Aorta (tissue), 5 donors: ENCODE measurements at regions not wholly inside any gene's neighbourhood (a gene's known extent, or its start where the extent isn't known, plus 50 kb on each side); places are given as distances from the start of the nearest gene placed in this dataset.

ENCODE experiments used
- ATAC-seq: fragments of 200-7000 bp; cut with Tn5 transposase; one replicate; pipeline ENCODE4 v1.9.1; 2022; ENCODE audit warnings: moderate library complexity; ENCODE audit not compliant: low FRiP score
- DNase-seq, 2 donors: peaks; one replicate each; pipeline ENCODE4 v3.0.0-alpha.2; 2020
- H3K27ac ChIP-seq, 2 donors: one replicate each; pipeline ENCODE4 v1.5.1; 2013; ENCODE audit warnings: low read length in 2 of 2, mild to moderate bottlenecking in 2 of 2, moderate library complexity in 2 of 2, control low read depth in 1 of 2, inconsistent platforms in 1 of 2, low read depth in 1 of 2
- H3K27me3 ChIP-seq, 2 donors: one replicate each; pipeline ENCODE4 v1.6.1; 2013; ENCODE audit warnings: control low read depth in 1 of 2, low read length in 1 of 2, mild to moderate bottlenecking in 1 of 2, moderate library complexity in 1 of 2; ENCODE audit not compliant: insufficient read depth in 2 of 2, control insufficient read depth in 1 of 2
- H3K36me3 ChIP-seq, 2 donors: one replicate each; pipeline ENCODE4 v1.6.1; 2013; ENCODE audit warnings: control low read depth in 1 of 2, low read length in 1 of 2, mild to moderate bottlenecking in 1 of 2; ENCODE audit not compliant: insufficient read depth in 2 of 2, control insufficient read depth in 1 of 2
- H3K4me1 ChIP-seq, 2 donors: one replicate each; pipeline ENCODE4 v1.6.1; 2013; ENCODE audit warnings: low read length in 2 of 2, control low read depth in 1 of 2, mild to moderate bottlenecking in 1 of 2, moderate library complexity in 1 of 2; ENCODE audit not compliant: insufficient read depth in 2 of 2, control insufficient read depth in 1 of 2
- H3K4me3 ChIP-seq, 2 donors: one replicate each; pipeline ENCODE4 v1.5.1; 2013; ENCODE audit warnings: low read length in 2 of 2, control low read depth in 1 of 2, mild to moderate bottlenecking in 1 of 2
- H3K9me3 ChIP-seq: one replicate; pipeline ENCODE4 v1.6.1; 2013; ENCODE audit warnings: mild to moderate bottlenecking, low read length; ENCODE audit not compliant: control insufficient read depth
- WGBS, 2 donors: extraction: QIAGEN DNeasy Blood & Tissue Kit; methylation state at CpG; one replicate each; pipeline ENCODE4 v1.1.7; 2013; 5-methylcytosine and 5-hydroxymethylcytosine counted together
- intact Hi-C, 2 donors: fragments of 100-400 bp; cut with DNase I; formaldehyde crosslinking; loops; one replicate each; pipeline versions ENCODE4 v1.14.2 to v1.15.0; 2022
- donor health status: healthy with polysubstance abuse.
- donor health status: Bipolar disorder and iron deficiency.
- donor health status: DM: no; HTN: no; CAD: no.
- donor health status: DM: no; HTN: no; CAD: no.
- donor health status: DM: yes; HTN: yes; CAD: no.

GRCh38 chr22:27413702-27414101 is 387.9 kb downstream of the MN1 start:
- Histone ChIP-seq H3K27me3 (no peaks in the 10 kb centered on the region), H3K4me1 (no peaks in the 10 kb centered on the region), H3K9me3 (no peaks in the 10 kb centered on the region), H3K36me3 (no peaks in the 10 kb centered on the region), H3K4me3 (no peak overlapping the region), H3K27ac (no peak overlapping the region)
- ATAC-seq (no peak), DNase-seq (no peak)
- WGBS, 2 donors: 89 to 90% methylated on average over 3 of the region's 3 CpGs
- intact Hi-C loops: no loop called here

DNA sequence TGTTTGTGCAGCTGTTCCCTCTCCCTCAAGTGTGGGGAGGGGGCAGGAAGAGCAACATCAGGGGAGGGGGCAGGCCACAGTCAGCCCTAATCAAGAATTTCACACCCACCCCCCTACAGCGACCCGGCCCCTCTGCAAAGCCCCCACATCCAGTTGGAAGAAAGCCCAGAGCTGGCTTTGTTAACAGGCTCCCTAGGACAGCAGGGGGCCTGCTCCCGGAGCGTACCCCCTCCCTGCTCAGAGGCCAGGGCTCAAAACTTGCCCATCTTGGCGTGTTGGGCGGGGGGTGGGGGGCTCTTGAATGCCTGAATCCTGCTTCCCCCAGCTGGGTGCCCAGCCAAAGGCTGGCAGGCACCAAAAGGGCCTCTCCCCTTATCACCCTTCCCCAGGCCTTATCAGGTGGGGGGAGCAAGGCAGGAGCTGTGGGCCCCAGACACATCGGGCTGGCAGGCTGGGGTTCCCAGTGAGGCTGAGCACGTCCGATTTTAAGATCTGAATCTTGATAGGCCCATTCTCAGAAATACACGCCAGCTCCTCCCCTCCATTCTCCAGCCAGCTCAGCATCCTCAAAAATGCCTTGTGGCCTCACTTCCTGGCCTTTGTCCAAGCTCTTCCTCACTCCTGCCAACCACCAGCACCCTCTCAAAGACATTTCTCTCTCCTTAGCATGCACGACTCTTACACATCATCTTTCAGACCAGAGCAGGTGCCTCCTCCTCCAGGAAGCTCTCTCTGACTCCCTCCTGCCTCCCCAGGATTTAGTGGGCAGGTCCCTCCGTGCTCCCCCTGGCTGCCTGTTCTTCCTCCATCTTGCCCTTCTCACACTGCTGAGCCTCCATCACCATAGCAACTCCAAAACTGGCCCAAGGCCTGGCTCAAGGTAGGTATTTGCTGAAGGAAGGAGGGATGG is 384.8 kb downstream of the MN1 start:
- Histone ChIP-seq H3K27me3 (no peaks in the 10 kb centered on the region), H3K36me3 (no peaks in the 10 kb centered on the region), H3K4me1 (peaks cover 0 to 5% of the 10 kb centered on the region in 2 donors), H3K27ac (no peak overlapping the region), H3K9me3 (no peaks in the 10 kb centered on the region), H3K4me3 (no peak overlapping the region)
- ATAC-seq (no peak), DNase-seq (peak; percentile 74 to 76)
- intact Hi-C loops: loop anchor here in 1 of 2 donors (5.0 kb wide), 1 partner anchor 659 kb away; no protein-coding TSS in a partner anchor
- 7 to 11% methylated on average over 11 to 12 of the region's 12 CpGs for WGBS, 2 donors

GRCh38 chr22:27417421-27417814 is 384.1 kb downstream of the MN1 start:
- H3K4me1 ChIP-seq: peaks cover 0 to 5% of the 10 kb centered on the region in 2 donors
- H3K27ac ChIP-seq: no peak overlapping the region
- no peak for DNase-seq
- no peak for ATAC-seq
- H3K4me3 ChIP-seq: no peak overlapping the region
- 66 to 75% methylated on average over 5 of the region's 5 CpGs for WGBS, 2 donors
- no peaks in the 10 kb centered on the region for H3K9me3 ChIP-seq
- H3K27me3 ChIP-seq: no peaks in the 10 kb centered on the region
- intact Hi-C loops: loop anchor here in 1 of 2 donors (5.0 kb wide), 1 partner anchor 660 kb away; no protein-coding TSS in a partner anchor
- no peaks in the 10 kb centered on the region for H3K36me3 ChIP-seq

DNA sequence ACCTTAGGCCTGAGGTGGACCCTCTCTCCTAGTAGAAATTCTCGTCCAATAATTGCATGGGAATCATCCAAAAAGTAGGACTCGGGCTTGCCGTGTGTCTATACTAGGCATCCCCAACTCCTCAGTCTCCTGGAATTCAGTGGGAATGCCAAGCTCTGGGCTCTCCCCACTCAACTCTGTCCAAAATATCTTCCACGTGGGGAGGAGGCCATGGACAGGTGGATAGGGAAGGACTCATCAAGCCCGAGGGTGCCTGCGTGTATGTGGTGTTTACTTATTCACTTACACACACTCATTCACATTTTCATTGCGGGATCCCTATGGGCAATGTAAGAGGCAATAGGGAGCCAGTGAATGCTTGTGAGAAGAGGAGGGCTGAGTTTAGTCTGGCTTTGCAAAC is 383.3 kb downstream of the MN1 start:
- peaks cover 0 to 5% of the 10 kb centered on the region in 2 donors for H3K4me1 ChIP-seq
- no peak overlapping the region for H3K4me3 ChIP-seq
- 31 to 46% methylated on average over 7 of the region's 7 CpGs for WGBS, 2 donors
- intact Hi-C loops: loop anchor here in 1 of 2 donors (5.0 kb wide), 1 partner anchor 661 kb away; no protein-coding TSS in a partner anchor
- no peaks in the 10 kb centered on the region for H3K36me3 ChIP-seq
- H3K27ac ChIP-seq: no peak overlapping the region
- ATAC-seq (no peak), DNase-seq (no peak)
- no peaks in the 10 kb centered on the region for H3K9me3 ChIP-seq
- no peaks in the 10 kb centered on the region for H3K27me3 ChIP-seq

DNA sequence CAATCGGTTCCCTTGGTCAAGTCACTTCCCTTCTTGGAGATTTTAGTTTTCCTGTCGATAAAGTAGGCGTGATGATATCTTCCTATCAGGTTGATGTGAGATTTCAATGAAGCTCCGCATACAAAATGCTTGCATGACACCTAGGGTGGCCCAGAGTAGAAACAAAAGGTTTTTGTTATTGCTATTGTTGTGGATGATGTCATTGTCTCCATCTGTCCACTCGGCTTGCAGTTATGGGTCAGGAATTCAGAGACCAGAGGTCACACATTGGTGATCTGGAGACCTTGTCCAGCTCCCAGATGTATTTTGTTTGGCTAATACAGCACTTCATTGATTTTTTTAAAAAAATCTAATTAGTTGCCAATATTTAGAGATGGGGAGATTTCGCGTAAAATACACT is 382.1 kb downstream of the MN1 start:
- H3K4me3 ChIP-seq: no peak overlapping the region
- no peaks in the 10 kb centered on the region for H3K36me3 ChIP-seq
- 75 to 80% methylated on average over 7 of the region's 7 CpGs for WGBS, 2 donors
- intact Hi-C loops: loop anchor here in 1 of 2 donors (5.0 kb wide), 1 partner anchor 662 kb away; no protein-coding TSS in a partner anchor
- H3K4me1 ChIP-seq: peaks cover 0 to 5% of the 10 kb centered on the region in 2 donors
- no peak for ATAC-seq
- no peak overlapping the region for H3K27ac ChIP-seq
- DNase-seq: no peak
- no peaks in the 10 kb centered on the region for H3K27me3 ChIP-seq
- no peaks in the 10 kb centered on the region for H3K9me3 ChIP-seq

DNA sequence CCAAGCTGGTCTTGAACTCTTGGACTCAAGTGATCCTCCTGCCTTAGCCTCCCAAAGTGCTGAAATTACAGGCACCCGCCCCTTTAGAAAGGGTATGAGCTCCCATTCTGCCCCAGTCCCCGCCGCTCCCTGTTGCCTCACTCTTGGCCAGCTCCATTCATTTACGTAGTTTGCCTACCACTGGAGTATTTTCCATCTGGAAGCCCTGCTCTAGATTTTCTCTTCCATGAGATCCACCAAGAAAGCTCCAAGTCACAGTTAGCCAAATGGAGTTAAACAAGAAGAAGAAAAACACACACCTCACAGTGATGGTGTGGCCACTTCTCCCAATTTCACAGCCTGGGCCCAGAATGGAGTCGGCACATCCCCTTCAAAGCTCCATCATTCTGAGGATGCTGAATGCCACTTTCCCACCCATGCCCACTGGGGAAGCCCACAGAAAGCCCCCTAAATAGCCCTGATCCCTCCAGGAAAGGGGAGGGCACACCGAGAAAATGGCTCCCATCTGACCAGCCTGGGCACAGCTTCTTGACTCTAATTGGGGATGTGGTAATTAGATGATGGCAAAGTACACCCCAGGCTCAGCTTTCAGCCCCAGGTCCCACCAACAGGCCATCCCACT is 381.2 kb downstream of the MN1 start:
- no peaks in the 10 kb centered on the region for H3K27me3 ChIP-seq
- ATAC-seq: peak; percentile 39
- intact Hi-C loops: loop anchor here in 1 of 2 donors (2.0 to 5.0 kb wide), 2 partner anchors 42 to 92 kb away; no protein-coding TSS in a partner anchor
- H3K36me3 ChIP-seq: no peaks in the 10 kb centered on the region
- H3K4me3 ChIP-seq: no peak overlapping the region
- no peaks in the 10 kb centered on the region for H3K9me3 ChIP-seq
- peaks cover 0 to 5% of the 10 kb centered on the region in 2 donors for H3K4me1 ChIP-seq
- WGBS, 2 donors: 15 to 22% methylated on average over 6 of the region's 6 CpGs
- DNase-seq: no peak
- peak overlapping the region in 1 of 2 donors; percentile 77 for H3K27ac ChIP-seq

GRCh38 chr22:27420817-27421361 is 380.7 kb downstream of the MN1 start:
- Histone ChIP-seq H3K27me3 (no peaks in the 10 kb centered on the region), H3K27ac (peak overlapping the region; percentile 7 to 10), H3K4me3 (no peak overlapping the region), H3K4me1 (peaks cover 0 to 5% of the 10 kb centered on the region in 2 donors), H3K9me3 (no peaks in the 10 kb centered on the region), H3K36me3 (no peaks in the 10 kb centered on the region)
- DNase-seq: peak; percentile 91 to 92
- WGBS, 2 donors: 1 to 2% methylated on average over 27 of the region's 27 CpGs
- ATAC-seq: peak; percentile 89
- intact Hi-C loops: loop anchor here in 1 of 2 donors (2.0 to 5.0 kb wide), 2 partner anchors 42 to 91 kb away; no protein-coding TSS in a partner anchor

- Histone ChIP-seq H3K36me3 (no peaks in the 10 kb centered on the region), H3K4me3 (no peak overlapping the region), H3K4me1 (peaks cover 0 to 5% of the 10 kb centered on the region in 2 donors), H3K27ac (no peak overlapping the region), H3K9me3 (no peaks in the 10 kb centered on the region), H3K27me3 (no peaks in the 10 kb centered on the region)
- intact Hi-C loops: loop anchor here in 1 of 2 donors (5.0 kb wide), 1 partner anchor 90 kb away; no protein-coding TSS in a partner anchor
- DNase-seq (no peak), ATAC-seq (no peak)
These were observed 379.1 kb downstream of the MN1 start for GRCh38 chr22:27422442-27422841.
